AG04449 (cell line): ENCODE measurements at regions not wholly inside any gene's neighbourhood (a gene's known extent, or its start where the extent isn't known, plus 50 kb on each side); places are given as distances from the start of the nearest gene placed in this dataset.

ENCODE experiments used
- CTCF ChIA-PET: fragments of 350-600 bp; formaldehyde crosslinking; extraction: SDS; loops from one replicate; lab custom pipeline; 2021; ENCODE audit warnings: antibody characterized with exemption; lab: Yijun Ruan, JAX
- POLR2A ChIA-PET: fragments of 400-600, 350-600 bp; formaldehyde crosslinking; extraction: SDS; loops from one replicate; lab custom pipeline; 2020; ENCODE audit warnings: antibody characterized with exemption, inconsistent platforms; lab: Yijun Ruan, JAX
- DNase-seq: peaks from one replicate; pipeline ENCODE4 v3.0.0-alpha.2; 2010; ENCODE audit warnings: low read depth, low spot score
- H3K4me3 ChIP-seq: 2 replicates; pipeline ENCODE4 v1.5.1; 2011; ENCODE audit warnings: low read depth, mild to moderate bottlenecking, control low read depth, low read length
- TF ChIP-seq, protein P1 (sequence below): IDR thresholded peaks from one replicate; pipeline ENCODE4 v1.5.1; 2011; ENCODE audit warnings: mild to moderate bottlenecking, moderate library complexity, low read length, control low read depth, inconsistent platforms; ENCODE audit not compliant: insufficient read depth; ENCODE audit errors: missing control alignments

DNA sequence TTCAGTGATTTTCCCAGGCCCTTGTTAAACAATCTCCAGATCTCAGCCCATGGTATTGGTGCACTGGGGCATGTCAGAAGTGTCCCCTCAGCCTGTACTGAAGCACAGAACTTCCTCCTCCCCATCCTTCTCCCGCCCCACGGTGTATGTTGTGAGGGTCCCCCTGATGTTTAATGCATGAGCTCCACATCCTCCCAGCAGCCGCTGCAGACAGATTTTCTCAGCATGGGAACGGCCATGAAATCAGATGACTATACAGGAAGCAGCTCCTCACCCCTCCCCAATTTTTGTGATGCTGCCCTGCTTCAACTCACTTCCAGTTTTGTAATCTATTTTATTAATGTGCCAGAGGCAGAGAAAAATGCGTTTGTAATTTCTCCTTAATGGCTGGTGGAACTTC lies 406.0 kb downstream of the MIAT start:
- TF ChIP-seq, protein P1, sequence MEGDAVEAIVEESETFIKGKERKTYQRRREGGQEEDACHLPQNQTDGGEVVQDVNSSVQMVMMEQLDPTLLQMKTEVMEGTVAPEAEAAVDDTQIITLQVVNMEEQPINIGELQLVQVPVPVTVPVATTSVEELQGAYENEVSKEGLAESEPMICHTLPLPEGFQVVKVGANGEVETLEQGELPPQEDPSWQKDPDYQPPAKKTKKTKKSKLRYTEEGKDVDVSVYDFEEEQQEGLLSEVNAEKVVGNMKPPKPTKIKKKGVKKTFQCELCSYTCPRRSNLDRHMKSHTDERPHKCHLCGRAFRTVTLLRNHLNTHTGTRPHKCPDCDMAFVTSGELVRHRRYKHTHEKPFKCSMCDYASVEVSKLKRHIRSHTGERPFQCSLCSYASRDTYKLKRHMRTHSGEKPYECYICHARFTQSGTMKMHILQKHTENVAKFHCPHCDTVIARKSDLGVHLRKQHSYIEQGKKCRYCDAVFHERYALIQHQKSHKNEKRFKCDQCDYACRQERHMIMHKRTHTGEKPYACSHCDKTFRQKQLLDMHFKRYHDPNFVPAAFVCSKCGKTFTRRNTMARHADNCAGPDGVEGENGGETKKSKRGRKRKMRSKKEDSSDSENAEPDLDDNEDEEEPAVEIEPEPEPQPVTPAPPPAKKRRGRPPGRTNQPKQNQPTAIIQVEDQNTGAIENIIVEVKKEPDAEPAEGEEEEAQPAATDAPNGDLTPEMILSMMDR = no peak
- H3K4me3 ChIP-seq = no peak overlapping the region
- no peak for DNase-seq
- ChIA-PET POLR2A (no interaction called here), CTCF (no interaction called here)

DNA sequence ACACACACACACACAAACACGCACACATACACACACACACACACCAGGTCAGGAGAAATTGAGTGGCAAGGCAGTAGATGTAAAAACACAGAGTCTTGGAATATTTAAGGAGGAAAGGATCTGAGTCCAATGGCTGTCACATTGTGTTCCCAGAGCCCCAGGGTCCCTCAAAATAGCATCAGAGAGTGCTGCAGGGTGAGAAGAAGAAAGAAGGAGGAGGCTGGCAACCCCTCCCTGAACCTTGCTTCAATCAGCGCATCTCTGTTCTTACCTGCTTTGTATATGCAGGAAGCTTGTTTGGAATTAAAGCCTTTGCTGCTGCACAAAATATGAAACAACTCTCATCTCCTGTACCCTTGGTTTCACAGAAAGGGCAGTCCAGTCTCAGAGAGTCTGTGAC lies 406.5 kb downstream of the MIAT start:
- DNase-seq = no peak
- TF ChIP-seq, protein P1 = no peak
- ChIA-PET POLR2A (no interaction called here), CTCF (no interaction called here)
- H3K4me3 ChIP-seq = no peak overlapping the region

DNA sequence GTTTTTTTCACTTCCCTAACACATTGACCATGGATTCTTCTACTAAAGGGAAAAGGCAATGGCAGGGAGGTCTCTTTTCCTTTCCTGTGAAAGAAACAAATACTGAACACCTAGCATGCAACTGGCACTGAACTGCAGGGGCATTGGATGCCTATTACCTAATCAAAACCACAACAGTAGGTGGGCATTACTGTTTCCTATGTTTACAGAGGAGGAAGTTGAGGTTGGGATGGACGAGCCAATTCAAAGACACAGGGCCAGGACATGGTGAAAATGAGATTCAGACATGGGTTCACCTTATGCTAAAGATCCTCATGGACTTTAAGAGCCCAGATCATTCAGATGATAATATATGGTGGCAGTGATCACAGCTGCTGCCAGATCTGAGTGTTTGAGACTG lies 407.0 kb downstream of the MIAT start:
- CTCF ChIA-PET = no interaction called here
- TF ChIP-seq, protein P1 = no peak
- H3K4me3 ChIP-seq = no peak overlapping the region
- DNase-seq = no peak
- POLR2A ChIA-PET = no interaction called here

DNA sequence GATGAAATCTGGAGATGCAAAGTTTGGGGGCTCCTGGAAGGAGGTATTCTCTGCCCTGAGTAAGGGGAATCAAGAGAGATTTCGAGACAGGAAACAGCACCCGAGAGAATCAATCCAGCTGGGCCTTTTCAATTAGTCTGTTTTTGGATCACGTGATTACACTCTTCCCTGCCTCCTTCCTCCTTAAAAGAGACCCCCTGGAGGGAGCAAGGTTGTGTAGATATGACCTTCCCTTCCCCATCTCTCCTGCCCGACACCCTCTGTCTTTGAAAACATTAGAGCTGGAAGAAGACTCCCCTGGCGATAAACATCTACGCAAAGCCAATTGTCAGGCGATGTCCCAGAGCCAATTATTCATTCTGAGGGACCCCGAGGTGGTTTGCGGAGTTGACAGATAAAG lies 407.9 kb downstream of the MIAT start:
- no peak for DNase-seq
- no peak overlapping the region for H3K4me3 ChIP-seq
- TF ChIP-seq, protein P1 = no peak
- ChIA-PET CTCF (interaction anchor here (1.0 kb wide), 1 partner anchor 80 kb away, joined by 4 read pairs; no protein-coding TSS in a partner anchor), POLR2A (no interaction called here)

DNA sequence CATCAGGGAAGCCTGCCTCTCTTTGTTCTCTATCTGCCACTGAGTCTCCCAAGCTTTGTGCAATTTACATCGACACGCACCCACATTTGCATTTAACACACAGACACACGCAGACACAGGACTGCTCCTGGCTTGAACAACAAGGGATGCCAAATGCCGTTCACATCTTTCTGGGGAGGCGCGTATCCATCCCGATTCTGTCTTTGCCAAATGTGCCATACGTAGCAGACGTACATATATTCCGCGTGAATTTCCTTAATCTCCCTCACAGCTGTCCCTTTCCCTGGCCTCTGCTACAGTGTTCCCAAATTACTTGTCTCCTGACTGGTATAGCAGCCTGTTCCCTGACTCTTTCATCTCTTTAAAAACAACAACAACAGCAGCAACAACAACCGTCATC lies 409.5 kb downstream of the MIAT start:
- POLR2A ChIA-PET = no interaction called here
- CTCF ChIA-PET = no interaction called here
- no peak overlapping the region for H3K4me3 ChIP-seq
- TF ChIP-seq, protein P1 = no peak
- DNase-seq = no peak

DNA sequence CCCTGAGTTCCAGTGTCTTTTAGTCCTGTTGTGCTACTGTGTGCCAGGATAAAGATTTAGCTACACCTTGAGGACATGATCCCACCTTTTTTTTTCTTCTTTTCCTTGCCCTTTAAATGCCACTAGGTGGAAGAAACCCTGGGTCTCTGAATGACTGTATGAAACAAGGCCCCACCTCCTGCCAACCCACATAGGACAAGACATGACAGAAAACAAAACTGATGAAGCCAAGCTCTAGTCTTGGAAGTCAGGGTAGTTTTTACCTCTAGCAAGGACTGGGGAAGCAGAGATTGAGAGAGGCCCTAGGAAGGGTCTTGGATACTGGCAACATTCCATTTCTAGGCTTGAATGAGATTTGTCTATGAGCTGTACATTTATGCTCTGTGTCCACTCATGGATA lies 410.7 kb downstream of the MIAT start:
- CTCF ChIA-PET = no interaction called here
- DNase-seq = no peak
- H3K4me3 ChIP-seq = no peak overlapping the region
- POLR2A ChIA-PET = no interaction called here
- TF ChIP-seq, protein P1 = no peak
